Astrocyte of the cerebellum (primary cell): ENCODE measurements at regions not wholly inside any gene's neighbourhood (a gene's known extent, or its start where the extent isn't known, plus 50 kb on each side); places are given as distances from the start of the nearest gene placed in this dataset.

ENCODE experiments used
- DNase-seq: peaks from one replicate; pipeline ENCODE4 v3.0.0-alpha.2; 2011; ENCODE audit warnings: low read depth
- H3K4me3 ChIP-seq: 2 replicates; pipeline ENCODE4 v1.5.1; 2011; ENCODE audit warnings: mild to moderate bottlenecking, low read depth, low read length, moderate library complexity
- CTCF ChIP-seq: IDR thresholded peaks from 2 replicates; pipeline ENCODE4 v1.5.1; 2012; ENCODE audit warnings: low read length, low read depth, moderate library complexity, mild to moderate bottlenecking; ENCODE audit errors: missing control alignments
- in situ Hi-C: cut with HindIII; loops from 2 replicates; pipeline ENCODE4 v1.10.0; 2017; ENCODE audit warnings: low sequenced_read_pairs

- in situ Hi-C loops, result no loop called here
- TF ChIP-seq CTCF, result no peak
- no peak for DNase-seq
- H3K4me3 ChIP-seq, result no peak overlapping the region
These were observed 1333.1 kb downstream of the SI start for GRCh38 chr3:163745204-163745603.

GRCh38 chr3:163735394-163735793 is 1342.9 kb downstream of the SI start:
- no peak for TF ChIP-seq CTCF
- in situ Hi-C loops, result no loop called here
- no peak for DNase-seq
- H3K4me3 ChIP-seq, result no peak overlapping the region

- DNase-seq, result no peak
- in situ Hi-C loops, result no loop called here
- TF ChIP-seq CTCF, result no peak
- no peak overlapping the region for H3K4me3 ChIP-seq
These were observed 1347.6 kb downstream of the SI start for GRCh38 chr3:163730684-163731083.

GRCh38 chr3:163726125-163726524 is 1352.2 kb downstream of the SI start:
- in situ Hi-C loops, result no loop called here

GRCh38 chr3:163722405-163722804 is 1355.9 kb downstream of the SI start:
- no peak for TF ChIP-seq CTCF
- H3K4me3 ChIP-seq, result no peak overlapping the region
- no peak for DNase-seq
- in situ Hi-C loops, result no loop called here

More at GRCh38 chr3:163726125-163726524, 1352.2 kb downstream of the SI start:
- no peak for TF ChIP-seq CTCF
- H3K4me3 ChIP-seq, result no peak overlapping the region
- no peak for DNase-seq

GRCh38 chr3:163721596-163721995 is 1356.7 kb downstream of the SI start:
- no peak for DNase-seq
- in situ Hi-C loops, result no loop called here
- H3K4me3 ChIP-seq, result no peak overlapping the region
- TF ChIP-seq CTCF, result no peak

- DNase-seq, result no peak
These were observed 1360.9 kb downstream of the SI start for GRCh38 chr3:163717377-163717776.

More at GRCh38 chr3:163717377-163717776, 1360.9 kb downstream of the SI start:
- TF ChIP-seq CTCF, result no peak
- no peak overlapping the region for H3K4me3 ChIP-seq
- in situ Hi-C loops, result no loop called here
